Activated CD8-positive, alpha-beta T cell treated with anti-CD3 and anti-CD28 coated beads for 36 hours (primary cell): ENCODE measurements at regions not wholly inside any gene's neighbourhood (a gene's known extent, or its start where the extent isn't known, plus 50 kb on each side); places are given as distances from the start of the nearest gene placed in this dataset.

ENCODE experiments used
- ATAC-seq: fragments of 200-7000 bp; cut with Tn5 transposase; one replicate; pipeline ENCODE4 v1.10.0; 2021; ENCODE audit warnings: mild to moderate bottlenecking, moderate library complexity
- CTCF ChIA-PET: fragments of 350-600 bp; sonication (Branson Sonifier 250); formaldehyde crosslinking; loops from one replicate; lab custom pipeline; 2021; ENCODE audit warnings: antibody characterized with exemption; lab: Charles Lee
- POLR2A ChIA-PET: fragments of 350-600 bp; sonication (Branson Sonifier 250); formaldehyde crosslinking; loops from one replicate; lab custom pipeline; 2021; ENCODE audit warnings: antibody characterized with exemption; lab: Charles Lee
- DNase-seq: peaks from one replicate; pipeline ENCODE4 v3.0.0-alpha.2; 2020
- H3K27ac Mint-ChIP-seq: one replicate; pipeline ENCODE4 v1.8.0; 2021; ENCODE audit warnings: mild to moderate bottlenecking, mixed read lengths
- H3K27me3 Mint-ChIP-seq: one replicate; pipeline ENCODE4 v1.8.0; 2021; ENCODE audit warnings: mixed read lengths
- H3K36me3 Mint-ChIP-seq: one replicate; pipeline ENCODE4 v1.8.0; 2021; ENCODE audit warnings: low read depth, mixed read lengths
- H3K4me1 Mint-ChIP-seq: one replicate; pipeline ENCODE4 v1.8.0; 2021; ENCODE audit warnings: low read depth, mixed read lengths
- H3K4me3 Mint-ChIP-seq: one replicate; pipeline ENCODE4 v1.8.0; 2021; ENCODE audit warnings: mild to moderate bottlenecking, moderate library complexity, mixed read lengths
- H3K9me3 Mint-ChIP-seq: one replicate; pipeline ENCODE4 v1.8.0; 2021; ENCODE audit warnings: mixed read lengths
- CTCF ChIP-seq: fragments of 200-600 bp; IDR thresholded peaks from one replicate; pipeline ENCODE4 v1.8.0; 2022; ENCODE audit warnings: antibody characterized with exemption, mild to moderate bottlenecking
- intact Hi-C: fragments of 100-400 bp; cut with micrococcal nuclease; formaldehyde crosslinking; loops from one replicate; pipeline ENCODE4 v1.10.0; 2022

GRCh38 chr1:60861961-60862567 lies 220.3 kb upstream of the NFIA start:
- POLR2A ChIA-PET, result no interaction called here
- CTCF ChIA-PET, result interaction anchor here (1.2 to 2.2 kb wide), 2 partner anchors 13 to 14 kb away, joined by 3 to 7 read pairs; no protein-coding TSS in a partner anchor
- intact Hi-C loops, result no loop called here
- peaks cover 4% of the 10 kb centered on the region for H3K27me3 Mint-ChIP-seq
- no peaks in the 10 kb centered on the region for H3K36me3 Mint-ChIP-seq
- H3K27ac Mint-ChIP-seq, result no peak overlapping the region
- no peak for DNase-seq
- no peak for TF ChIP-seq CTCF
- H3K4me3 Mint-ChIP-seq, result no peak overlapping the region
- ATAC-seq, result no peak
- no peaks in the 10 kb centered on the region for H3K9me3 Mint-ChIP-seq
- H3K4me1 Mint-ChIP-seq, result no peaks in the 10 kb centered on the region

- ATAC-seq (no peak), DNase-seq (no peak)
- ChIA-PET CTCF (no interaction called here), POLR2A (no interaction called here)
- Mint-ChIP-seq H3K27ac (no peak overlapping the region), H3K4me1 (no peaks in the 10 kb centered on the region), H3K36me3 (no peaks in the 10 kb centered on the region), H3K27me3 (peaks cover 4% of the 10 kb centered on the region), H3K9me3 (no peaks in the 10 kb centered on the region), H3K4me3 (no peak overlapping the region)
- no peak for TF ChIP-seq CTCF
- intact Hi-C loops, result no loop called here
Observed at GRCh38 chr1:60859111-60859510, 223.2 kb upstream of the NFIA start.

- no peak for TF ChIP-seq CTCF
- H3K4me1 Mint-ChIP-seq, result no peaks in the 10 kb centered on the region
- no peak for DNase-seq
Observed at GRCh38 chr1:60857851-60858250, 224.5 kb upstream of the NFIA start.

GRCh38 chr1:60850084-60850483 lies 232.3 kb upstream of the NFIA start:
- intact Hi-C loops, result no loop called here
- TF ChIP-seq CTCF, result no peak
- Mint-ChIP-seq H3K36me3 (no peaks in the 10 kb centered on the region), H3K27ac (no peak overlapping the region), H3K9me3 (no peaks in the 10 kb centered on the region), H3K4me1 (no peaks in the 10 kb centered on the region), H3K27me3 (peaks cover 8% of the 10 kb centered on the region), H3K4me3 (no peak overlapping the region)
- ATAC-seq (no peak), DNase-seq (no peak)
- POLR2A ChIA-PET, result no interaction called here
- CTCF ChIA-PET, result interaction anchor here (1.3 to 2.3 kb wide), 4 partner anchors 11 to 200 kb away, joined by 5 to 7 read pairs (median 6); no protein-coding TSS in a partner anchor

More at GRCh38 chr1:60857851-60858250, 224.5 kb upstream of the NFIA start:
- Mint-ChIP-seq H3K4me3 (no peak overlapping the region), H3K36me3 (no peaks in the 10 kb centered on the region), H3K27me3 (peaks cover 4% of the 10 kb centered on the region), H3K9me3 (no peaks in the 10 kb centered on the region), H3K27ac (no peak overlapping the region)
- intact Hi-C loops, result no loop called here
- CTCF ChIA-PET, result no interaction called here
- POLR2A ChIA-PET, result no interaction called here
- ATAC-seq, result no peak

- Mint-ChIP-seq H3K36me3 (no peaks in the 10 kb centered on the region), H3K27me3 (peaks cover 11% of the 10 kb centered on the region), H3K27ac (no peak overlapping the region), H3K9me3 (no peaks in the 10 kb centered on the region), H3K4me1 (no peaks in the 10 kb centered on the region), H3K4me3 (no peak overlapping the region)
- DNase-seq (no peak), ATAC-seq (no peak)
- TF ChIP-seq CTCF, result no peak
- POLR2A ChIA-PET, result no interaction called here
- intact Hi-C loops, result loop anchor here (5.0 kb wide), 1 partner anchor 193 kb away; no protein-coding TSS in a partner anchor
- CTCF ChIA-PET, result interaction anchor here (0.9 to 2.3 kb wide), 6 partner anchors 11 to 634 kb away, joined by 3 to 7 read pairs (median 6); no protein-coding TSS in a partner anchor
Observed at GRCh38 chr1:60849401-60849800, 233.0 kb upstream of the NFIA start.
